HG03342 (cell line): ENCODE measurements at regions not wholly inside any gene's neighbourhood (a gene's known extent, or its start where the extent isn't known, plus 50 kb on each side); places are given as distances from the start of the nearest gene placed in this dataset.

Source experiments
- ATAC-seq: cut with Tn5 transposase; IDR thresholded peaks from one replicate; pipeline ENCODE4 v1.9.1; 2021; ENCODE audit warnings: mild to moderate bottlenecking, moderate library complexity; ENCODE audit not compliant: unreplicated experiment

DNA sequence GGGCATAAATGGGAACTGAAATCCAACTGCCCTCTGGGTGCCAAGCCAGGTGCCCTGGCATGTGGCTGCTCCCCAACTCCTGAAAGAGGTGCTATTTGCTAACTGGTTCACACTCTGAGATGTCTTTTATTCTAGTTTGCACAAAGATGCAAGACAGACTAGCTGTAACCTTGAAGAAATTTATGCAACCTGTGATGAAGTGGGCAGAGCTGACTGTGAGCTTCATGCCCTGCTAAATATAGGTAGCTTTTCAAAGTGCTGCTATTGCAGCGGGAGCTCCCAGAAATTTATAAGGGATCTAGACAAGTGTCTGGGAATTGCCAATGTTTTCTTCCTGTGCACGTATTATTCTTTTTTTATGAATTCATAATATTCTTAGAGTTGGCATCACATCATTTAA lies 517.5 kb downstream of the RNF144B start:
- ATAC-seq: no peak

DNA sequence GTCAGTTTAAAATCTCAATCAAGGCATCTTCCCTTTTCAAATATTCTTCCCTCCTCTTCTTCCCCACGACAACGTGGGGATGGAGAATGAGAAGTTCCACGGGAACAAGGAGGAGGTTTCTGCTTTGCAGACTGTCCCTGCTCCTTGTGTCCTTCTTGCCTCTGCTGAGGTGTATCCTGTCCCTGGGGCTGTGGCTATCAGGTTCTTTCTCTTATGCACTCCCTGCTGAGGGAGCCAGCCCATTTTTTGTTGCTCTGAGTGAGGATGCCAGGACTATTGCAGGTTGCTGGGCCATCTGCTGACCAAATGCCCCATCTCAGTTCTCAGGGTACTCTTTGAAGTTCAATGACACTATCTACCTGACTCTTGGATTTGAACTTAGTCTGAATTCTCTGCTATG lies 533.6 kb downstream of the RNF144B start:
- no peak for ATAC-seq

DNA sequence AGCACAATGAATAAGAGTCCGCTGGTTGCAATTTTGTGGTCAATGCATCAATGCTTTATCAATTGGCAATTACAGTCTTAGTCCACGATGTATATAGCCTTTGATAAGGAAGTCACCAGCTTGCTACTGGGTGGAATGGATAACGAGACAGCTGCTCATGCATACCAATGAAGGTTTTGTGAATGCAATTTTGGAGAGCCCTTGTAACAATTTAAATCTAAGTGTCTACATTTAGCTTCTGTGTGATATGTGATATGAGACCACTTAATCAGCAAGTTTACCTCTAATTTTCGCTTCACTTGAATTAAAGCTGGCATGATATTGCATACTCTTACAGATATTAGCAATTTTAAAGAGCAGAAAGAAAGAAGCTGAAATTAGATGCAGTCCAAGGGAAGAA lies 543.9 kb downstream of the RNF144B start:
- no peak for ATAC-seq

DNA sequence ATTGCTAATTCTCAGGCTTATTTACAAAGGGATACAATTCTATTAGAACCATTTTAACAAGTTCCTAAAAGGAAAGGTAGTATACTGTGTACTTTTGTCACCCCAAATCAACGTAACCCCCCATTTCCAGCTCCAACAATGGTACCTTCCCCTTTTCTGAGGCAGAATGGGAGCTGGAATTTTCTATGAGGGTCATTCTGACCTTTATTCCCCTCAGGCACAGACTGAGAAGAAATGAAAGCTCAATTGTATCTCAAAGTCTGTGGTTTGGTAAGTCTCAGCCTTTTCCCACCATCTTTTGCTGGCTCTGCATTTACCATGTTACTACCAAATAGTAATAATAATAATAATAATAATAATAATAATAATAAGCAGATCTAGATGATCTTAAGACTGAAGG lies 571.0 kb downstream of the RNF144B start:
- ATAC-seq: no peak

DNA sequence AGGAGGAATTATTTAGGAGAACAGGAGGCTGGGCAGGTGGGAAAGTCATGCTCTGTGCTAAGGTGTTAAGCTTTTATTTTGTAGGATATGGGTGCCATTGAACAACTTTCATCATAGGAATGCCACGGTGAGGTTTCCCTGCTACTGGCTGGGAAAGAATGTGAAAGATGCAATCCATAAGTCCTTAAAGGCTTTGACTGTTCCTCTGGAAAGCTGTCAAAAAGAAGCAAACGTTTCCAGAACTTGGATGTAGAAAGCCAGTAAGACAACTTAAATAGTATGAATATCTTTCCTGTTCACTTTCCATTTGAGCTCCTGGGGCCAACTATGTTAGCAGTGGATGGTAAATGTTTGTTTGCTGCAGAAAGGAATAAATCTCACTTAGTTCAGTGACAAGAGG lies 574.4 kb downstream of the RNF144B start:
- ATAC-seq: no peak

DNA sequence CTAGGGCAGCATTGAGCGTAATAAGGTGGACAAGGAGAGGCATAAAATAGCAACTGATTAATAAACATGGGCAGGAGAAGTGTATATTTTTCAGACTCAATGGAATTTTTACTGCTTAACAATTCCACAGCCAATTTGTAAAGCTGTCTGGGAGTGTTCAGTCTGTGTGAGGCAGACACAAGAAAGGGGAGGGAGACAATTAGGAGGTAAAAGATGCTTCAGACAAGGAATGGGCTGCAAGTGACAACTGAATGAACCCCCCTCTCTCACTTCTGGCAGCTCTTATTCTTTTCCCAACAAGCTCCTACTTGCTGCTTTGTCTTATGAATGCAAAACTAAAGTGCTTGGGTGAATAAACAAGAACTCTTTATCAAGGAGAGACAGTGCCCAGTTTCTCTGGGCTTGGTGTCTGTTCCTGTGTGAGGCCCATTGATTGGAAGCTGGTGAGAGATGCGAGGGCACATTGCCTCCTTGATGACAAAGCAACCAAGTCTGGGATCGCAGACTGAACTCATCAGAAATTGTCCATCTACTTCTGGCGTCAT lies 575.3 kb downstream of the RNF144B start:
- no peak for ATAC-seq

DNA sequence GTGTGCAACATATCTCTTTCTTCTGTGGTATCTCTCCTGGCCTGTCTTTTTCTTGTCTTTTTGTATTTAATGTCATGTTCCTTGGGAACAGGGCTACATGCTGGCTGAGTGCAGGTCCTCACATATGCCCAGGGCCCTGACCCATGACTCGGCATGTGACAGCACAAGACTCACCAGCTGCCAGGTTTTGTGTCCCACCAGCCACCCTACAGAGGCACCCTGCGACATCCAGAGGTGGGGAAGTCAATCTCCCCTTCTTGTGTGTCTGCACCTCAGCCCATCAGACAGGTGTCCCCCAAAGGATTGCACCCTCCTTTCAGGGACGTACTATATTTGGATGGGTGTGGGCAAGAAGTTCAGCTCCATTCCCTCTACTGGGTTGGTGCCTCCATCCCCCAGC lies 576.3 kb downstream of the RNF144B start:
- ATAC-seq: no peak

DNA sequence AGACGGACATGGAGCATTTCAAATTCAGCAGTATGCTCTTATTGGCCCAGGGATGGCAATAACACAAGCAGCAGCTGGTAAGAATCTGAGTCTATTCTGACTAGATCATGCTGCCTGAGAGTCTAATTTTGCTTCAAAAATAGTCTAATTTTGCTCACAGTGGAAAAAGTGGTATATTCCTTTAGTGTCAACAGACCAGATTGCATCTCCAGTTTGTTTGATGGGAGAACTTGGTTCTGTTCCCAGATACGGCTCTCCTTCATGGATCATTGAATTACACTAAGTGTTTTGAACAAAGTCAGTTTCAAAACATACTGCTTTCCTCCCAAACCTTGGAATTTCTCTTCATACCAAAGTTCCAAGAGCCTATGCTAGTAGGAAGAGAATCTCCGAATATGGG lies 586.1 kb downstream of the RNF144B start:
- ATAC-seq: no peak

DNA sequence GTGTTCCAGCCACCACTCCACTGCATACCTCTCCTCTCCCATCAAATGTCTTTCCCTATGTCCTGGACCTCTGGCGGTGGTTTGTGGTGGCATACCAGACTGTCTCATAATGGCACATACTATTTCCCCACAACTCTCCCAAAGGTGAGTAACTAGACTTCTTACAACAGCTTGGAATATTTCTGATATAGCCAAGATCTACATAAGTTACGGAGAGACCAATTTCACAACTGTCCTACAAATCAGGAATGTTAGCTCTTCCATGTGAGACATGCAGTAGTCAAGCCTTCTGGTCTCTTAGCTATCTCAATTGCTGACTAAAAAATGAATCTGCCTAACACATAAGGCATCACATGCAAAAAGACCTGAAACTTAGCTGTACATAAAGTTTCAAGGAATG lies 588.9 kb downstream of the RNF144B start:
- no peak for ATAC-seq

DNA sequence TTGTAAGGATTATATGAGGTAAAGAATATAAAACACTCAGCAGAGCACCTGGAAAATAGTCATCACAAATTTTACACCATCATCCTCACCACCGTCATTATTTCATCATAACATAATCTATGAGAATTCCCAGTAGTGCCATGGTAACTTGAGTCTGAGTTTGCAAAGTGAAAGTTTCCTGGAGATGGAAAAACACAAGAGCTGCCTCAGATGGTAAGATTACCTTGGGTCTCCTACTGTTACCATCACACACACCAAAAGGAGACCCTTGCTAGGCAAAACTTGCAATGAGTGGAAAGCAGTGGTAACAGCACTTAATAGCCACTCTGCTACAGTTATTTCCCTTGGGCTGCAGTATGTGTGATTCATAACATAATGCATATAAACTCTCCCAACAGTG lies 589.8 kb downstream of the RNF144B start:
- no peak for ATAC-seq

DNA sequence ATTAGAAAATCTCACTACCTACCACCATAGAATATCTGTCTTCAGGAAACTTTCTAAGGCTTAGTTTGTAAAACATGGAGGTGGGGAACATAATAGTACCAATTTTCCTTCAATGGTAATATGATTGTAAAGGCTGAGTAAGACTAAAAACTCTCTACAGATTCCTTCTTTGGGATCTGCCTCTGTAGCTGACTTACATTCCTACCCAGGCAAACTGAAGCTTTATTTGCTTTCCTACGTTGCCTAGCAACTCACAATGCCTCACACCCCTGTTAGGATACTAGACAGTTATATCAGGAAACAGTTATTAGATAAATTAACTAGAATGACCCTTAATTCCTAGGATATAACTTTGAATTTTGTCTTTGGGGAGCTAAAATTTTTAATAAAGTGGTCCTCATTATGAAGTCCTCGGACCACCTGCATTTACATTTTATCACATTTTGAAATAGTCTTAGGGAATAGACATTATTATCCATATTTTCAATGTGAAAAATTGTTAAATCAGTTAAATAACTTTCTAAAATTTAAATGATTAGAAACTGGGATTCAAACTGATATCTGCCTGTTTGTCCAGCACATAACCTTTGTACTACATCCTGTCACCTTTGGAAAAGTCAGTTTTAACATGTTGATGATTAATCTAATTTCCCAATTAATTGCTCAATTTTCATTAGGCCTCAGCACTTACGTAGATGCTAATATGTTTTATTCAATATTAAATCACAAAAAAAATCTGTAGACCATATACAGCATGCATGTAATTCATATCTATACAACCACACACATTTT lies 591.4 kb downstream of the RNF144B start:
- no peak for ATAC-seq

DNA sequence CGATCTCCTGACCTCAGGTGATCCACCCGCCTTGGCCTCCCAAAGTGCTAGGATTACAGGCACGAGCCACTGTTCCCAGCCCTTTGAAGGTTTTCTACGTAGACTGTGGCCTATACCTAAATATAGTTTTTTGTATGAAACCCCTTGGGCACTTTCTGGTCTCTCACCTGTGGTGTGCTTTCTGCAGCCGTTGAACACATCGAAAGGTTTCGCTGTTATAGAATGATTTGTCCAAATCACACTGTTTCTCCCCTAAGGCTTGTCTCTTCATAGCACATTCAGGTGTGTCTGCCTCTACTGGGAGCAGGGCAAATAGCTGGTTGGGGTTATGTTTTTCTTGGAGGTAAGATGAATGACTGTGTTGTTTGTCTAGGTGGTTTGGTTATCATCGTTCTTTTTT lies 597.9 kb downstream of the RNF144B start:
- no peak for ATAC-seq

DNA sequence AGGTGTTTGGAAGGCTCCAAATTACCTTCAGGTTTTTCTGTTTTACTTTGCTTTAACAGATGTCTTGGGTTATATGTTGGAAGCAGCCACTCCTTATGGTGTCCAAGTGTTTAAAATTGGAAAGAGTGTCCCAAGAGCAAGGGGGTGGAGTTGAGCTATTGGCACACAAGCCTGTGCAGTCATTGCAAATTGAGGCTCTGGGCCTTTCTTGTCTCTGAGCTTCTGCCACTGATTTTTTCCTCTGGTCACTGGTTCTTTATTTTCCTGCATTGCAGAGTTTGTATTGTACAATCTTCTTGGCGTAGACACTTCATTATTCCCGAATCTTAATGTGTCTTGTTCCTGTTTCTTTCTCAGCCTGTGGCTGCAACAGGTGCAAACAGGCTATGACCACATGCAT lies 598.8 kb downstream of the RNF144B start:
- ATAC-seq: no peak

DNA sequence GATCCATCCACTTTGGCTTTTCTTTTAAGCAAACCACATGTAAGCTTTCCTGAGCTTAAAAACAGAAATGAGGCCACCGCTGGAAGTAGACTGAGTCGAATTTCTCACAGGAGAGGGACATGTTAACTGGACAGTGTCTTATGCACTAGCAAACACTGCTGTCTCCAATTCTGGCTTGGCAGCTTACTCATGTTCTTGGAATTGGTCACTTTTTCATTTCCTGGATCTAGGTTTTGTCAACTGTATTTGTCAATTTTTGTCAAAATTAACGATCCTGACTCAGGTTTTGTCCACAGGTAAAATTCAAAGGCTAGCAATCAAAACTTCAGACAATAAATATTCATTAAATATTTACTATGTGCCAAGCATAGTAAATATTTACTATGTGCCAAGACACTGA lies 601.5 kb downstream of the RNF144B start:
- no peak for ATAC-seq

DNA sequence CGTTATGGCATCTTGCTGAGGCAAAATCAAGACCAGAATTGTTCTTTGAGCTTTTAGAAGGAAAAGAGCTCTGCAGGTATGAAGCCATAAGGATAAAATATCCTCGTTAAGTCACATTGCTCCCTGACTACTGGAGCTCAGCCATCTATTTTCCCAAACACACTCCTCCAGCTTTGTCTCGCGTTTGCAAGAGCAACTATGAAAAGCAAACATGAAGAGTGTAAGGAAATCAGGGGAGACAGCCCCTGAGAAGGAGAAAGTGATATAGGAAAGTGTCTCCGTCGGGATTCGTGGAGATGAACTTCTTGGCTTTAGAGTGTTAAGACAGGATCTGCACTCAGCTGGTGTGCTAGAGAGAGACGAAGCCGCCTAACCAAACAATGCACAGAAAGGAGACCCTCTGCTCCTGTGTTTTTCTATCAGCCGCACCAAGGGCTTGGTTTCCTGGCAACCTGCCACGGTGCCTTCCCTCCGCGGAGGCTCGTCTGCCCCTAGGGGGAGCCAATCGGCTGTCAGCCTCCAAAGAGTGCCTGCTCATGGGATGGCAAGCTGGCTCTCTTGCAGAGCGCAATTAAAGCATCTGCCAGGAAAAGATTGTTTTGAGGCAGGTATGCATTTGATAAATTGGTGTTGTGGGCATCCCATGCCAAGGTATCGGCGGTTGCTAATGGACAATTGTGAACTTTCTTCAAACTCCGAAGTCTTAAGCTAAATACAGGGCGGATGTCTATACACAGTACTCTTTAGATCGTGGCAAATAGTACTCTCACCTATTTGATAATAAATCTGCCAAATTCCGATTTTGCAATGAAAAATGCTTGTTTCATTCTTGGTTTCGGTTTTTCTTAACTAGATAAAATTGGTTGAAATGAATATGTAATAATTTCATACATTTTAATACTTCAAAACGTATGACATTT lies 603.2 kb downstream of the RNF144B start:
- ATAC-seq: peak; percentile 90

DNA sequence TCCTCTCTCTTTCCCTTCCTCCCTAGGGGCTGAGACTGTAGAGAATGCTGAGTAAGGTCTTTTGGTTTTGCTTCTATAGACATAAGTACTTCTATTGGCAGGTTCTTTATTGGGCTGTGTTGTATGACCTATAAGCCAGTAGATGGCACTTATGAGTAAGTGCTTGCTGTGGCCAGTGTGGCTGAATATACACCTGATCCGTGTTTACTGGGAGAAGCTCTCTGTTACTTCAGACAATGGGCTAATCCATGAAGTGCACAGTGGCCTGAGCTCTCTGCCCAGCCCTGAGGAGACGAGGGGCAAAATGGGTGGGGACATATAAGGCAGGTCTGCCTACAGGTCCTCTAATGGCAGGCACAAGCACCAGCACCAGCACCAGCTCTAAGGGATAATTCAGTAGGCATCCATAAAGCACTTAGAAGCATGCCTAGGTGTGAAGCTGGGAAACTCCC lies 610.3 kb downstream of the RNF144B start:
- peak; percentile 98 for ATAC-seq

DNA sequence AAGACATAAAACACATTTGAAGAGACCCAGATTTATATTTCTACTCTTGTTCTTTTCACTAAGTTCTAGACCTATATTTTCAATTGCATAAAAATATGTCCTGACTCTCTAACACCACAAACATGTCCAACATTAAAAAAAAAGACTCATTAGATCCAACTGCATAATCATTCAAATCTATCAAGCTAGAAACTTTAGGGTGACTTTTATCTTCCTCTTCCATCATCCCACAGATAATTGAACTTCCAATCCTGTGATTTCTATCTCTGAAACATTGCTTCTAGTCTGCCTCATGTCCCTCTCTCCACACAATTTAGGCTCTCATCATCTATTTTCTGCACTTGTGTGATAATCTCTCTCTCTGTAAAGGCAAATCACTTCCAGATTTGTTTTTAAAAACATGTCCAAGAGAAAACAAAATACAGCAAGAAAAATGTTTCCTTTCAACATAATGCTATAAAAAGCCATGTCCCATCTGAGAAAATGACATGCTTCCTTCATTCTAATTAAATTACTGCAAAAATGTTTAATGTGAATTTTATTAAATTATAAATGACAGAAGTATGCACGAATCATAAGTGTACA lies 615.9 kb downstream of the RNF144B start:
- no peak for ATAC-seq

DNA sequence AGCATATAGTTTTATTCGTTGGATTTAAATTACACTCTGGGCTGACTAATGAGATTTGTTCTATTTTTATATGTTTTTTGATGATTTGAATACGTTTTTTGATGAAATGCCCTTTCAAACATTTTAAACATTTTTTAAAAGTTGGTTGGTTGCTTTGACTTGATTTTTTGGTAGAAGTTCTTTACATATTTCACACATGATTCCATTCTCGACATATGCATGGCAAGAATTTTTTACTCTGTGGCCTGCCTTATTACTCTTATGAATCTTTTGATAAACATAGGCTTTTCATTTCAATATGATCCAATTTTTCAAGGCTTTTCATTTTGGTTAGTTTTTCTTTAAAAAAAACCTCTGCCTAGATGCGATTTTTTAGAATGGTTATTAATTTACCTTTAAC lies 617.0 kb downstream of the RNF144B start:
- ATAC-seq: no peak

DNA sequence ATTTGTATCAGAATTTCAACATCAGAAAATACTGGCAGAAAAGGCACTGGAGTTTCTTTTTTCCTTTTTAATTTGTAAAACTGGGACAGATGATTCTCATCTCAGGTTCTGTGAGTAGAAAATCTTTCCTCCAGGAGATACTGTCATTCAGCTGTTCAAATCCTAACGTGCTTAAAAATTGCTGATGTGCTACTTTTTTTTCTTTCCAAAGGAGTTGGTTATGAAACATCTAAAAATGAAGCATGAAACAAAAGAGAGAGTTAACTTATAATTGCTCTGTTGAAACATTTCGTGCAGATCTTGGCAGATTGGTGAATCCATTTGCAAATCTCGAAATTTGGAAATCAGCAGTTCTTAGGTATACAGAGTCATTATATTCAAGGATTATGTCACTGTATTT lies 622.6 kb downstream of the RNF144B start:
- ATAC-seq: no peak

DNA sequence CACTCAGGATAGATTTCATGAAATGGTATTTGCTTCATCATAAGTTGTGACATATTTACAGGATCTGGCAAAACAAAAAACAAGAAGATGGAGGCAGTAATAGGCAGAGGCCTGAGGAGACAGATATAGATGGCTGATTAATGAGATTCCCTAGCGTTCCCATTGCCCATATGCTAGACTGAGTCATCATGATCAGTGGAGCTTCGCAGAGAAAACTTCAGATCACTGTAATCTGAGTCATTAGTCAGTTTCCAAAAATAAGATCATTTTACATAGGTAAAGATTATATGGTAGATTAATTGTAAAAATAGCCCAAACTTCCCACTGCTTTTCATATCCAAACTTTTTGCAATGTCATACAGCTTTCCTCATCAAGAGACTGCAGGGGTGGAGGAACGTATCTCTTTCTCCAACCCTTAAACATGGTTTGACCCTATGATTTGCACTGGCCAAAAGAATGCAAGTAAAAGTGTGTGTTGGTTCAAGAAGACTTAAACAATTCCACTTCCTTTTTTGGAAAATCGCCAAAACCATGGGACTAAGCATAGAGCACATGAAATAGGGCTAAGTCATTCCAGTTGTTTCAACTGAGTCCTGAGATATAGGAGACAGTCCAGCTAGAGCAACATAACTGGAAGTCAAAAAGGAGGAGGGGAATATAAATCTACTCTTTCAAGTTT lies 626.0 kb downstream of the RNF144B start:
- no peak for ATAC-seq

DNA sequence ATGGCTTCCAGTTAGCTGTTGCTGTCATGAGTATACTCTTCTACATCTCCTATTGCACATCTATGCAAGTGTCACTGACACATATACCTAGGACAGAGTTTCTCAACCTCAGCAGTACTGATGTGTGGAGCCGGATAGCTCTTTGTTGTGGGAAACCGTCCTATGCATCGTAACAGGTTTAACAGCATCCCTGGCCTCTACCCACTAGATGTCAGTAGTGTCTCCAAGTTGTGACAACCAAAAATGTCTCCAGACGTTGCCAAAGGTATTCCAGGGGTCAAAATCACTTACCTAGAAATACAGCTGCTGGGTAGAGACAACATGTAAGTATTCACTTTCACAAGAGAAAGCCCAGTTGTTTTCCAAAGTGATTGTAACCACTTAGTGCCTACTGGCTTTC lies 637.6 kb downstream of the RNF144B start:
- ATAC-seq: no peak
